ENCODE measurements at regions not wholly inside any gene's neighbourhood (a gene's known extent, or its start where the extent isn't known, plus 50 kb on each side); places are given as distances from the start of the nearest gene placed in this dataset.

DNA sequence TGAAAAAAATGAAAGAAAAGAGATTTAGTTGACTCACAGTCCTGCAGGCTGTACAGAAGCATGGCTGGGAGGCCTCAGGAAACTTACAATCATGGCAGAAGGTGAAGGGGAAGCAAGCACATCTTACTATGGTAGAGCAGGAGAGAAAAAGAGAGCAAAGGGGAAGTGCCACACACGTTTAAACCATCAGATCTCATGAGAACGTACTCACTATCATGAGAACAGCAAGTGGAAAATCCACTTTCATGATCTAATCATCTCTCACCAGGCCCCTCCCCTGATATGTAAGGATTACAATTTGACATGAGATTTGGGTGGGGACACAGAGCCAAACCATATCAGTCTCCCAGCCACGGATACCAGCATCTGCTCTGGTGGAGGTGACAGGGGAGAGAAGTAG is 50.8 kb upstream of the CPOX start:
- no peak for ATAC-seq (ENCODE audit: low FRiP score in 2 of 2)
- 69 to 79% methylated on average over 2 to 3 of the region's 3 CpGs for WGBS, 2 donors
- no peaks in the 10 kb centered on the region for H3K9me3 ChIP-seq
- TF ChIP-seq EP300 (IDR thresholded peaks at IDR 0.05) (no peak), POLR2A (IDR thresholded peaks at IDR 0.05) (no peak), POLR2AphosphoS5 (IDR thresholded peaks at IDR 0.05) (no peak)
- TF ChIP-seq, protein P1, sequence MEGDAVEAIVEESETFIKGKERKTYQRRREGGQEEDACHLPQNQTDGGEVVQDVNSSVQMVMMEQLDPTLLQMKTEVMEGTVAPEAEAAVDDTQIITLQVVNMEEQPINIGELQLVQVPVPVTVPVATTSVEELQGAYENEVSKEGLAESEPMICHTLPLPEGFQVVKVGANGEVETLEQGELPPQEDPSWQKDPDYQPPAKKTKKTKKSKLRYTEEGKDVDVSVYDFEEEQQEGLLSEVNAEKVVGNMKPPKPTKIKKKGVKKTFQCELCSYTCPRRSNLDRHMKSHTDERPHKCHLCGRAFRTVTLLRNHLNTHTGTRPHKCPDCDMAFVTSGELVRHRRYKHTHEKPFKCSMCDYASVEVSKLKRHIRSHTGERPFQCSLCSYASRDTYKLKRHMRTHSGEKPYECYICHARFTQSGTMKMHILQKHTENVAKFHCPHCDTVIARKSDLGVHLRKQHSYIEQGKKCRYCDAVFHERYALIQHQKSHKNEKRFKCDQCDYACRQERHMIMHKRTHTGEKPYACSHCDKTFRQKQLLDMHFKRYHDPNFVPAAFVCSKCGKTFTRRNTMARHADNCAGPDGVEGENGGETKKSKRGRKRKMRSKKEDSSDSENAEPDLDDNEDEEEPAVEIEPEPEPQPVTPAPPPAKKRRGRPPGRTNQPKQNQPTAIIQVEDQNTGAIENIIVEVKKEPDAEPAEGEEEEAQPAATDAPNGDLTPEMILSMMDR (IDR thresholded peaks at IDR 0.05): no peak
- no peaks in the 10 kb centered on the region for H3K27me3 ChIP-seq
- no peak overlapping the region for H3K4me3 ChIP-seq
- DNase-seq: no peak
- no peaks in the 10 kb centered on the region for H3K36me3 ChIP-seq
- H3K27ac ChIP-seq: no peak overlapping the region
- H3K4me1 ChIP-seq: no peaks in the 10 kb centered on the region

DNA sequence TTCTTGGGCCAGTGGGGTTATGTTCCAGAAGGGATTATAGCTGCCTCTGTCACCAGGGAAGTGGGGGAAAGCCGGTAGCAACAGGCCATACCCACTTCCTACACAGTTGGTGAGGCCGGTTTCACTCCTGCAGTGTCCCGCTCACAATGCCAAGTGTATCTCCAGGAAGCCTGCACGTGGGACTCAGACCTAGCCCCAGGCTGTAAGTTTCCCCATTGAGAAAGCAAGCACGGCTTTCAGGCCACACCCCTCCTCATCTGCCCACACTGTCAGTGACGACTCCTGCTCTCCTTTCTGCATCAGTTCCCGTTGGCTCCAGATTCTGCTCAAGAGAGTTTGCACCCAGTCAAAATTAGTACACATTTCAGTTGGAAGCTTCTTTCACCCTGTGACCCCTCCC is 51.6 kb upstream of the CPOX start:
- ATAC-seq (ENCODE audit: low FRiP score in 2 of 2) (peak; percentile 63 to 82), DNase-seq (peak in 1 of 2 donors; percentile 36)
- TF ChIP-seq POLR2A (IDR thresholded peaks at IDR 0.05): no peak
- no peak for TF ChIP-seq EP300 (IDR thresholded peaks at IDR 0.05)
- TF ChIP-seq POLR2AphosphoS5 (IDR thresholded peaks at IDR 0.05): no peak
- TF ChIP-seq, protein P1 (IDR thresholded peaks at IDR 0.05): no peak
- 60 to 63% methylated on average over 7 of the region's 7 CpGs for WGBS, 2 donors
- Histone ChIP-seq H3K27me3 (no peaks in the 10 kb centered on the region), H3K4me1 (no peaks in the 10 kb centered on the region), H3K27ac (no peak overlapping the region), H3K9me3 (no peaks in the 10 kb centered on the region), H3K36me3 (no peaks in the 10 kb centered on the region), H3K4me3 (no peak overlapping the region)

DNA sequence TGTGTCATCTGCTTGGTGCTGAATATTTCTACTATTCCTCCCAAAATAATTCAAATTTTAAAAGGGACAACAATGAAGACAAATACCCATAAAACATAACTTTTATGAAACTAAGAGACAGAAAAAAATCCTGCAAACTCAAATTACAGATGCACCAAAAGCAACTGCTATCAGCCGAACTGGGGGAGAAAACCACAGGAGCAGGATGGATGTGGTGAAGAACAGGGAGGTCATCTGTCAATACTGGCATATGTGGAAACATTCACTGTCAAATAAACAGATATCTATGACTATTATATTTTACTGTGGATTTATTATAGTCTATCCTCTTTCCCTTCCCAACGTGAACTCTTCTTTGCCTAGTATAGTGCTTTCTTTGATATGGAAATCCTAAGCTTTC is 53.3 kb upstream of the CPOX start:
- no peak for DNase-seq
- TF ChIP-seq EP300 (IDR thresholded peaks at IDR 0.05): no peak
- no peak for TF ChIP-seq POLR2AphosphoS5 (IDR thresholded peaks at IDR 0.05)
- no peak for TF ChIP-seq POLR2A (IDR thresholded peaks at IDR 0.05)
- TF ChIP-seq, protein P1 (IDR thresholded peaks at IDR 0.05): no peak
- peaks cover 0 to 11% (median 3%) of the 10 kb centered on the region in 4 donors for H3K4me1 ChIP-seq

DNA sequence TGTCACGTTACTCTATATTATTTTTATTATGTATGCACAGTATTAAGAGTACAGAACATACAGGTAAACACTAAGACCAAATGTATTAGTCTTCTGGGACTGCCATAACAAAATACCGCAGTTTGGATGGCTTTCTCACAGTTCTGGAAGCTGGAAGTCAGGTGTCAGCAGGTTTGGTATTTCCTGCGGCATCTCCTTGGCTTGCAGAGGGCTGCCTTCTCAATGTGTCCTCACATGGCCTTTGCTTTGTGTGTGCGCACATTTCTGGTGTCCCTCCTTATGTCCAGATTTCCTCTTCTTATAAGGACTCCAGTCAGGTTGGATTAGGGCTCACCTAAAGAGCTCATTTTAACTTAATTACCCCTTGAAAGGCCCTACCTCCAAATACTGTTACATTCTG is 53.8 kb upstream of the CPOX start:
- H3K27ac ChIP-seq: no peak overlapping the region
- WGBS, 2 donors: 77 to 87% methylated on average over 4 of the region's 4 CpGs
- ATAC-seq (ENCODE audit: low FRiP score in 2 of 2): no peak
- TF ChIP-seq POLR2AphosphoS5 (IDR thresholded peaks at IDR 0.05) (no peak), POLR2A (IDR thresholded peaks at IDR 0.05) (no peak), EP300 (IDR thresholded peaks at IDR 0.05) (no peak)
- H3K27me3 ChIP-seq: no peaks in the 10 kb centered on the region
- peaks cover 0 to 13% (median 3%) of the 10 kb centered on the region in 4 donors for H3K4me1 ChIP-seq
- H3K9me3 ChIP-seq: no peaks in the 10 kb centered on the region
- H3K4me3 ChIP-seq: no peak overlapping the region
- H3K36me3 ChIP-seq: no peaks in the 10 kb centered on the region
- no peak for DNase-seq

More for the DNA sequence above, 53.3 kb upstream of the CPOX start:
- 55 to 59% methylated on average over 2 of the region's 2 CpGs for whole genome bisulfite sequencing, 2 donors
- Histone ChIP-seq H3K9me3 (no peaks in the 10 kb centered on the region), H3K36me3 (no peaks in the 10 kb centered on the region), H3K4me3 (no peak overlapping the region), H3K27me3 (no peaks in the 10 kb centered on the region), H3K27ac (no peak overlapping the region)
- ATAC-seq (ENCODE audit: low FRiP score in 2 of 2): no peak

DNA sequence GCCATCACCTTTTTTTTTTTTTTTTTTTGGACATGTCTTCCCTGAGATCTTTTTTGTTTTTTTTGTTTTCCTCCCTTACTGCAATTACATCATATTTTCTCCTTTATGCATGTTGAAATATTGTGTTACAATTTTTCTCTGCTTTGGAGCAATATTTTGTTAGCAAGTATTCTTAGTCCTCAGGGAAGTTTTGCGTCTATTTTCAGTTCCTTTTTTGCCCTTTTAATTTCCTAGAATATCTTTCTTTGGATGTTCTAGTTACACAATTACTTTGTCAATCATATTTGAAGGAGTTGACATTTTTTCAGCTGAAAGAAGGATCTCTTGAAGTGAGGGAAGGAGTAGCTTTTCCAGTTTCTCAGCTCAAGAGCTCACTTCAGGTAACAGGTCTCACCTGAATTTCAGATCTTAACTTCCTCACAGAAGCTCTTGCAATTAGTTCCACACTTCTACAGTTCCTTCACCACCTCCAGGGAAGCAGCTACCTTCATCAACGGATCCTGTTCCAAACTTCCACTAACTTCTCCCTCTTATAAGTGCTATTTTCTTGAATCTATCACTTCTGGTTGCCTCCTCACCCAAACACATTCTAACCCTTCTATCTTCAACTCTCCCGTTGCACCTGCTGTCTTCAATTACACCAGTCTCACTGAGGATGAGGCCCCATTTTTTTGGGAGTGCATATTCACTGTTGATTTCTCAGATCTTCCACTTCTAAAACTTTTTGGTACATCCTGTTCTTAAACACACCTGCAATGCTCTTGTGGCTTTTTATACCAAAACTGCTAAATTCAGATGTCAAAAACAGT is 57.8 kb upstream of the CPOX start:
- Histone ChIP-seq H3K4me3 (no peak overlapping the region), H3K27me3 (no peaks in the 10 kb centered on the region), H3K36me3 (no peaks in the 10 kb centered on the region), H3K27ac (peak overlapping the region in 2 of 4 donors; percentile 44 to 48), H3K4me1 (peaks cover 0 to 13% (median 3%) of the 10 kb centered on the region in 4 donors), H3K9me3 (no peaks in the 10 kb centered on the region)
- no peak for TF ChIP-seq POLR2A (IDR thresholded peaks at IDR 0.05)
- TF ChIP-seq EP300 (IDR thresholded peaks at IDR 0.05): peak in 1 of 4 donors; percentile 9
- TF ChIP-seq POLR2AphosphoS5 (IDR thresholded peaks at IDR 0.05): no peak
- TF ChIP-seq, protein P1 (IDR thresholded peaks at IDR 0.05): no peak
- ATAC-seq (ENCODE audit: low FRiP score in 2 of 2): peak in 1 of 2 donors; percentile 43
- no peak for DNase-seq
- 47 to 65% methylated on average over 3 of the region's 3 CpGs for WGBS, 2 donors

Measured in upper lobe of left lung (tissue), 6 donors.